MM.1S (cell line): ENCODE measurements at regions not wholly inside any gene's neighbourhood (a gene's known extent, or its start where the extent isn't known, plus 50 kb on each side); places are given as distances from the start of the nearest gene placed in this dataset.

Experiments
- CTCF ChIP-seq: fragments of 300-600 bp; sonication (generic); IDR thresholded peaks from 2 replicates; pipeline ENCODE4 v1.5.1; 2016; ENCODE audit warnings: antibody characterized with exemption, low read length, mixed read lengths
- EZH2 ChIP-seq: fragments of 300-600 bp; sonication (generic); optimal IDR thresholded peaks from 2 replicates; pipeline ENCODE3; 2017; ENCODE audit warnings: low read depth, mild to moderate bottlenecking, antibody characterized with exemption, low read length, mixed read lengths
- EZH2phosphoT487 ChIP-seq: fragments of 300-600 bp; sonication (generic); IDR thresholded peaks from 2 replicates; pipeline ENCODE4 v1.6.1; 2018; ENCODE audit warnings: antibody characterized with exemption, low read length

GRCh38 chr18:78433562-78433961 is 546.1 kb upstream of the SALL3 start:
- TF ChIP-seq CTCF (no peak), EZH2 (no peak), EZH2phosphoT487 (no peak)
